GM10847 (cell line): ENCODE measurements at regions not wholly inside any gene's neighbourhood (a gene's known extent, or its start where the extent isn't known, plus 50 kb on each side); places are given as distances from the start of the nearest gene placed in this dataset.

Experiments
- POLR2A ChIP-seq: IDR thresholded peaks from 2 replicates; pipeline ENCODE4 v1.6.1; 2011; ENCODE audit not compliant: insufficient read length; ENCODE audit errors: extremely low read depth

DNA sequence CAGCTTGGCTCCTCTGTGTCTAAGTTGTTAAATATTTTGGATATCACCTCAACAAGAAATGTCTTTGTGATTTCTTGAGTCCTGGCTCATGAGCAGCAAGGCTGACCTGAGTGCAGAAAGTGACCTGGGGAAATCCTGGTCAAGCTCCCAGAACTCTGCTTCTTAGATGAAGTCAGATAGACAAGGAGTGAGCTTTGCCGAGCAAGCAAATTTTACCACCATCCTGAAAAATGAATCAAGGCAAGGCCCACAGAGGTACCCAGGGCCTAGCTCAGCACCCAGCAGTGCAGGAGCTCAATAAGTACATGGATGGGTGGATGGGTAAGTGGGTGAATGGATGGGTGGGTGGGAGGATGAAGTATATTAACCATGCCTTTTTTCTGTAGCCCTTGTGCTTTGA, 291.8 kb downstream of the UACA start:
- TF ChIP-seq POLR2A = no peak

DNA sequence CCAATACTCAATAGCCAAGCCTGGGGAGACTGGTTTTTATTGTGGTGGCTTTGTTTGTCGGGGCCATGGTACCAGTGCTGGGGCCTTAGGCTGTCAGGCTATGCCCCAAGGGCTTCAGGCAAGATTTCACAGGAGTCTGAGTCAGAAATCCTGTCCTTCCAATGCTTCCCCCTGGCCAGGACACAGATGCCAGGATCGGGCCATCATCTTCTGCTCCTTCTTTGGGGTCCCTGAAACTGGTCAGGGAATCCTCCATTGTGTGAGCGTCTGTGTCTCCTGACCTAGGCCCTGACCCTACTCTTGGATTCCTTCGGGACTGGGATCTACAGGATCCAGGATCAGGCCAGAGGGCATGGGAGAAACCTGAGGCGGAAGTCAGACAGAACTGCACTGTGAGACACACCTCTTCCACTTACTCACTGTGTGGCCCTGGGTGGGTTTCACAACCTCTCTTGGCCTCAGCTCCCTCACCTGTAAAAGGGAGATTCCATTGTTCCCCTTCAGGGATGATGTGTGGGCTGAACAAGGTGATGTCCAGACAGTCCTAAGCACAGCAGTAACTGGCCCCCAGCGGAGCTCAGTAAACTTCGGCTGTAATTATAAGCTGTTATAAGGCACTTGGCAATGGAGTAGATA, 292.7 kb downstream of the UACA start:
- TF ChIP-seq POLR2A = no peak

DNA sequence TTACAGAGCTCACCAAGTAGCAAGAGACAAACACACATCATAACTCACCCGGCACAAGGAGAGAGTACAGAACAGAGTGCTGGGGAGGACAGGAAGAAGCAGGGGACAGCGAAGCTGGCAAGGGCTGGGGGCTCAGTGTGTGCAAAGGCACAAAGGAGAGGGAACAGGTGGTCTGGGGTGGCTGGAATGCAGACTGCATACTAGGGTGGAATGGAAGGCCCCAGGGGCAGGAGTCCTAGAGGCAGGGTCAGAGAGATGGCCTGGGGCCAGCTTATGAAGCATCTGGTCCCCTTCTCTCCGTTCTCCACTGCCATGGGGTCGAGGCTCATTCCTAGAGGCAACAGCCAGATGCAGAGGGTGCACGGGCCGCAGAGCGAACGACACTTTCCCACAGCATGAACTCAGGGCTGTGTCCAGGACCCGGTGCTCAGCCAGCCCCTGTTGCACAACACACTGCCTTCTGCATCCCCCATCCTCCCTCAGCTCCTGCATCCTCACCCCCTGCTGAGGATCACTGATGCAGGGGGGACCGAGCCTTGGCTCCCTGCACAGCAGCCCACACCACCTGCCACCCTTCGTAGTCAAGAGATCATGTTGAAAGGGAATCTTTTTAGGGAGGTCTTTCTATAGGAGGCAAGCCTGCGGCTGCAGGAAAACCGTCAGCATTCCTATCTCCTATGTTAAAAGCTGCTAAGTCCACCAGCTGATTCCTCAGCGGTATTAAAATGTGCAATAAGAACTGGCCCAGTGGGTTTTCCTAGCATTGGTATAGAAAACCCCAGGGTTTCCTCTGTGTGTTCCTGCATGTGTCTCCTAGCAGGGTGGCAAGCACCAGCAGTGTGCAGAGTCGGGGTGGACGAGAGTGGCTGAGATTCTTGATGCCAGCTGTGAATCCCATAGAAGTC, 293.5 kb downstream of the UACA start:
- no peak for TF ChIP-seq POLR2A

DNA sequence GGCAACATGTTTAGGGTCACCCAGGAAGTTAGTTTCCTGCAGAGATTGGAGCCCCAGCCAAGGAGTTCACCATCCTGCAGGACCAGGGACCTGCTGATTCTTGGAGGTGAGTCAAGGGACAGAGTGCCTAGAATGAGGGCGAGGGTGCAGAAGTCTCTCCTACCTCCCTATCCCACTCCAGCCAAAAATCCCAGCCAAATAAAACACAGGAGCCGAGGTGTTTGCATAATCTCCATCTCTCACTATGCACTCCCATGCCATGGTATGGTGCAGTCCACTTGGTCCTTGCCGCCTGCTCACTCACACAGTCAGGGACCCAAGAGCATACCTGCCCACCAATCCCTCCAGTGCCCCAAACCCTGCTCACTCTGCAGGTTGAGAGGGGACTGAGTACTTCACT, 294.2 kb downstream of the UACA start:
- TF ChIP-seq POLR2A = no peak

DNA sequence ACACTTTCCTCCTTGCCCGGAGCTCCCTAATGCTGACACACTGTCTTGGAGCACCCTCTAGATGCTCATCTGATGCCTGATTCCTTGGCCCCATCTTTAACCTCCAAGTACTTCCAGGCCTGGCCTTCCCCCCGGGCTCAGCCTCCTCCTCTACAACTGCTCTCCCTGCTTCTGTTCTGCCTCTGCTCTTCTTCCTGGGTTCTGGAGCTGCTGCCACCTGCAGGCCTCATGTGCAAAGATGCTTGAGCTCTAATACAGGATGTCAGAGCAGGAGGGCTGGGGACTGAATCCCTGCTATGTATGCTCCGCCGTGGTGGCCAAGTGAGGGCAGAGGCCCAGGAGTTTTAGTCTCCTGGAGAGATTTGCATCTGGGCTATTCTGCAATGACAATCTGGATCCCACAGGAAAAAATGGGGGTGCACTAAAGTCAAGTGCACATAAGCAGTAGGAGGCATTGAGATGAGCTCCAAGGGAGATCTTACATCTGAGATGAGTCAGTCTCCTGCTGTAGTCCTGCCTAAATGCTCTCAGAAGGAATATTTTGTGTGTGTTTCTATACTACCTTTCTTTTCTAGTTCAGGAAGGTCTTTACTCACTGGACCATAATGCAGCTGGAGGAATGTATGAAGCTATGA, 296.3 kb downstream of the UACA start:
- TF ChIP-seq POLR2A = no peak

DNA sequence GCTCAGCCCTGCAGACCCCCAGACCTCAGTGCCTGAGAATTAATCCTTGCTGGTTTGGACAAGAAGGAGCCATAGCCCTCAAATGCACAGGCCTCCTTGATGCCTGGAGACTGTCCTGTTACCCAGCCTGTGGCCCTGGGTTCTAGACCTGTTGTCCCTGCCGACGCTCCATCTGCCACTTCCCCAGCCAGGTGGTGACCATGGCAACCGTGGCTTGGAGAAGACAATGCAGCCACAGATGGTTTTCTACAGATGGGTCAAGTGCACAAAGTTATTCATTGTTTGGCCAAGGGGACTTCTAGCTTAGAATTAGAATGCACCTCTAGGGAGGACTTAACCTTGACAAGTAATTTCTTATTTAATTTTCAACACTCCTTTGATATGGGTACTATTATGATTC, 297.1 kb downstream of the UACA start:
- no peak for TF ChIP-seq POLR2A

DNA sequence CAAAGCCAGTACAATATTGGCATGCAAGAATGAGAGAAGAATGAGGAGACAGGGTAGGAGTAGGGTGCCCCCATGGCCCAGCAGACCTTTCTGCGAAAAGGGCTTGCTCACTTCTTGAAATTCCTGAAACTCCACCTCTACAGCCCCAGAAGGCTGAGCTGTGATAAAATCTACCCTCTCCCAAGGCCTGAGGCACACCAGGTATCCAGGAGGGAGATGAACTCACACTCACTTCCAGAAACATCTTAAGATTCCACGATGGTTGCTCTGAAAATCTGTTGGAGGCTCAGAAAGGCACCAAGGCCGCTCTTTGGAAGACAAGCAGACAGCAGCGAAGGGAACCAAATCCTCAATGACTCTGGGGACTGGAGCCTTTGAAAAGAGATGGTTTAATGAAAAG, 297.5 kb downstream of the UACA start:
- TF ChIP-seq POLR2A = no peak

DNA sequence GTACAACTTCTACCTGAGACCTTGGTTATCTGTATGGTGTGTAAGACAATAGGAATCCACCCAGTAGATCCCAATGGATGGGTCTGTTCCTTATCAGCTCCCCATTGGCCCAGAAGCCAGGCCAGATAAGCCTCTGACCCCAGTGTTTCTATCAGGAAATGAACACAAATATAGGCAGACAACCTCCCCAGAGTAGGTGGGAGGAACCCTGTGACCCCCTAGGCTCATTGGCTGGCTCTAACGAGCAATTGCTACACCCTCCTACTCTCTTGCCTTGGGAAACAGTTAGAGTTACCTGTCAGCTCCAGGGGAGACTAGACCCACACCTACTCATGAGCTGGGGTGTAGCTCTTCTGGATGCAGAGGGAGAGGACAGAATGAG, 299.9 kb downstream of the UACA start:
- TF ChIP-seq POLR2A = no peak

DNA sequence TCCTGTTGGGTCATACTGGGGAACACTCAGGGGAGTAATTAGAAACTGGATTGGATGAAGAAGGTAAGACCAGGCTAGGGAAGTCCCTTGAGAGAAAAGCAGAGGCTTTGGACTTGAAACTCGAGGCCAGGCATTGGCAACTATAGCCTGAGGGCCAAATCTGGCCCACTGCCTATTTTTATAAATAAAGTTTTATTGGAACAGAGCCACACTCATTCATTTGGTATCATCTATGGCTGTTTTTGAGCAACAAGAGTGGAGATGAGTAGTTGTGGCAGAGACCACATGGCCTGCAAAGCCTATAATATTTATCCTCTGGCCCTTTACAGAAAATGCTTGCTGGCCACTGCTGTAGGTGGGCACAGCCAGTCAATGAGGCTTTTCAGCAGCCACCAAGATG, 301.4 kb downstream of the UACA start:
- no peak for TF ChIP-seq POLR2A

DNA sequence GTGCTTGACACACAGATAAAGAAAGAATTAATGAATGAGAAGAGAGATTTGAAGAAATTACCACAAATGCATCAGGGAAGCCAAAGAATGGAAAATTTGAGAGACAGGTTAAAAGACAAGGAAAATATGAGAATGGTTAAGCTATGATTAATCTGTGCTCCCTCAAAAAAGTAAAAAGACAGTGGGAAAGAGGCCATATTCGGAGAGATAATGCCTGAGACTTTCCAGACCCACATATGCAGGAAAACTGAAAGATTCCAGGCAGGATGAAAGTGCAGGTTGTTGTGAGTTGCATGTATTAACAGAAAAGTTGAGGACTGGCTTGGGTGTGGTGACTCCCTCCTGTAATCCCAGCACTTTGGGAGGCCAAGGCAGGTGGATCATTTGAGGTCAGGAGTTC, 302.3 kb downstream of the UACA start:
- no peak for TF ChIP-seq POLR2A

DNA sequence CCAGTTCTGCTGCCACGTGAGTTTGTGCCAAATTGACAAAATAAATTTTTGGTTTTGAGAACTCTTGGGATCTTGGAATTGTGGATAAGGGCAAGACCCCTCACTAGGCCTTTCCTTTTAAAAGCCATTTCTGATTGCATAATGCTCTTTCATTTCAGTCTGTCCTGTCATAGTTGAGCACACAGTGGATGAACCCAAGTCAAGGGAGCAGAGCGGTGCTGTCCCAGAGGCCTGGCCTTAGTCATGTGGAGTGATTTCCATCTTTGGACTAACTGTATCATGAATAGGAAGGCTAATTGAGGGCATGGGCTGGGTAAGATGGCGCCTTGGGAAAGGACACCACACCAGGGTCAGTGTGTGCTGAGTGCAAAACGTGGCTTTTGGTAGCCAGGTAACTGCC, 304.0 kb downstream of the UACA start:
- no peak for TF ChIP-seq POLR2A

DNA sequence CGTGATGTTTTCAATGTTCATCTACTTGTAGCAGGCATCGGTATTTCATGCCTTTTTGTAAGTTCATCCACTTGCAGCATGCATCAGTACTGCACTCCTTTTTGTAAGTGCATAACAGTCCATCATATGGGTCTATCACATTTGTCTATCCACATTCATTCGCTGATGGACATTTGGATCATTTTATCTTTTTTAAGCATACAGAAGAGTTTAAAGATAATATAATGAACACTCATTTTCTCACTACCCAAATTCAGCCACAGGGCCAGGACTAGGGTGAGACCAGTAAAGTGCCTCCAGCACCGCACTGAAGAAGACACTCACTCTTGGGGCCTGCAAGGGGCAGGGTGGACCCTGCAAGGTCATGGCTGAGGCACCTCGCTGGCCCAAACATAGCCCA, 309.6 kb downstream of the UACA start:
- TF ChIP-seq POLR2A = no peak

DNA sequence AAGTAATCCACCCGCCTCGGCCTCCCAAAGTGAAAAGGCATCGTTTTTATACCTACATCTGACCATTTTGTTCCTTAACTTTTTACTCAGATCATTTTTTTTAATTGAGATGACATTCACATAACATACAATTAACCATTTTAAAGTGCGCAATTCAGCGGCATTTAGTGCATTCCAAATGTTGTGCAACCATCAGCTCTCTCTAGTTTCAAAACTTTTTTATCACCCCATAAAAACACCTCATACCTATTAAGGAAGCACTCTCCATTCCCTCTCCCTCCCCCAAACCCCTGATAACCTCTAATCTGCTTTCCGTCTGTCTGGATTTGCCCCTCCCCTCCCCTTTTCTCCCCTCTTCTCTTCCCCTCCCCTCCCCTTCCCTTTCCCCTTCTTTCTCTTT, 310.1 kb downstream of the UACA start:
- TF ChIP-seq POLR2A = no peak

DNA sequence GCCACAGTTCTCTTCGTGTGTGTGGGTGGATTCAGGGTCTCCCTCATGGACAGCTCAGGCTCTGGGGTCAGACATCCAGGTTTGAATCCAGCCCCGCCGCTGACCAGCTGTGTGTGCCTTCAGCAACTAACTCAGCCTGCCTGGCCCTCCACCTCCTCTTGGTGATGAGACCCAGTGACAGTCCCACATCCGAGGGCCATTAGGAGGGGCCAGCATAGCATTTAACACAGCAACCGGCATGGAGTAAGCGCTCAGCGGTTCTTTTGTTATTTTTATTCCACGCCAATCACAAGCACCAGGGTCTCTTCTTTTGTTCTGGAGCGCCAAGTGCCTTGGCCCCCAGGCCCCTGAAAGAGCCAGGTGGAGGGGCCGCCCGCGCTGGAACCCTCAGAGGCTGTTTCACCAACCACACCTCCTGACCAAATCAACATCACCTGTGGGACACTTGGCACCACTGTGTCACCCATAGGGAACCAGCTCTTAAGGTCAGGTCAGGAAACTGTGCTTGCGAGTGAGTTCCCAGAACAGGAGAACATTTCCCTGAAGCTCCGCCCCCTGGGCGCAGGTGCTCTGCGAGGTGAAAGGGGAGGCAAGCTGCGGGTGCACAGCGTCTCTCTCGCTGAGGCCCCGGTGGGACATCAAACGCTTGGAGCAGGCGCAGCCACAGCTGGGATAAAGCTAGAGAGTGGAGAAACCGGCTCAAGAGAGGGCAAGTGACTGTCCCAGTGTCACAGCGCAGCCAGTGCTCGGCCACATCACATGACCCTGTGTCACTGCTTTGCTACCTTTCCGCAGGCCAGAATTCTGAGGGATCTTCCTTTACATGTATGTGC, 311.3 kb downstream of the UACA start:
- no peak for TF ChIP-seq POLR2A

DNA sequence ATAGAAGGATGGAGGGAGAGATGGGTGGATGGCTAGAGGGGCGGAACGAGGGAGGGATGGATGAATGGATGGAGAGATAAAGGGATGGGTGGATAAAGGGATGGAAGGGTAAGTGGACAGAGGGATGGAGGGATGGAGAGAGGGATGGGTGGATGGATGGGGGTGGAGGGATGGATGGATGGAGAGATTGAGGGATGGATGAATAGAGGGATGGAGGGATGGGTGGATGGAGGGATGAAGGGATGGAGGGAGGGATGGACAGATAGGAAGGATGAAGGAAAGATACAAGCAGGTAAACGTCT, 313.3 kb downstream of the UACA start:
- TF ChIP-seq POLR2A = no peak
